ENCODE measurements at regions not wholly inside any gene's neighbourhood (a gene's known extent, or its start where the extent isn't known, plus 50 kb on each side); places are given as distances from the start of the nearest gene placed in this dataset.
"Not testable (repeated sequence)": the region's sequence is repeated elsewhere in the genome, so short reads cannot be mapped to it uniquely, and the experiment has no call there.

GRCh38 chr2:146970981-146971380, 873.8 kb upstream of the ACVR2A start:
- not testable (repeated sequence) for TF ChIP-seq CTCF (IDR thresholded peaks at IDR 0.05; ENCODE audit: insufficient read depth, low read depth, low read length); EZH2 (IDR thresholded peaks at IDR 0.05; ENCODE audit: insufficient read depth, low read length)

Measured in astrocyte (in vitro differentiated cells and primary cell).